Naive B cell (primary cell): ENCODE measurements at regions not wholly inside any gene's neighbourhood (a gene's known extent, or its start where the extent isn't known, plus 50 kb on each side); places are given as distances from the start of the nearest gene placed in this dataset.

ENCODE experiments used
- ATAC-seq, 2 donors: fragments of 150-1000 bp; cut with Tn5 transposase; 2 replicates each; pipeline ENCODE4 v1.10.0; 2021; ENCODE audit warnings: low read depth in 2 of 2, mild to moderate bottlenecking in 2 of 2, moderate library complexity in 2 of 2
- DNase-seq: peaks from one replicate; pipeline ENCODE4 v3.0.0; 2022
- H3K27ac Mint-ChIP-seq, 6 donors: one replicate each; pipeline ENCODE4 v1.8.0; 2020 to 2022; ENCODE audit warnings: mild to moderate bottlenecking in 6 of 6, mixed read lengths in 6 of 6, moderate library complexity in 5 of 6, inconsistent platforms in 2 of 6
- H3K27me3 Mint-ChIP-seq, 3 donors: one replicate each; pipeline ENCODE4 v1.8.0; 2021 to 2022; ENCODE audit warnings: mixed read lengths in 3 of 3, mild to moderate bottlenecking in 1 of 3
- H3K36me3 Mint-ChIP-seq, 2 donors: one replicate each; pipeline ENCODE4 v1.8.0; 2020 to 2022; ENCODE audit warnings: mixed read lengths in 2 of 2, inconsistent platforms in 1 of 2, mild to moderate bottlenecking in 1 of 2
- H3K4me1 Mint-ChIP-seq, 3 donors: one replicate each; pipeline ENCODE4 v1.8.0; 2020 to 2022; ENCODE audit warnings: mixed read lengths in 3 of 3, inconsistent platforms in 1 of 3, mild to moderate bottlenecking in 1 of 3, moderate library complexity in 1 of 3
- H3K4me3 Mint-ChIP-seq, 8 donors: one replicate each; pipeline ENCODE4 v1.8.0; 2020 to 2022; ENCODE audit warnings: mild to moderate bottlenecking in 8 of 8, mixed read lengths in 8 of 8, moderate library complexity in 8 of 8, inconsistent platforms in 2 of 8
- H3K9me3 Mint-ChIP-seq, 7 donors: one replicate each; pipeline ENCODE4 v1.8.0; 2020 to 2022; ENCODE audit warnings: mixed read lengths in 7 of 7, mild to moderate bottlenecking in 5 of 7, inconsistent platforms in 2 of 7, moderate library complexity in 1 of 7

- peaks cover 0 to 5% (median 0%) of the 10 kb centered on the region in 3 donors for H3K27me3 Mint-ChIP-seq
- no peak overlapping the region for H3K27ac Mint-ChIP-seq
- H3K4me3 Mint-ChIP-seq: no peak overlapping the region
- H3K9me3 Mint-ChIP-seq: peaks cover 0 to 12% (median 0%) of the 10 kb centered on the region in 7 donors
- DNase-seq: no peak
- no peaks in the 10 kb centered on the region for H3K36me3 Mint-ChIP-seq
- H3K4me1 Mint-ChIP-seq: no peaks in the 10 kb centered on the region
- ATAC-seq: no peak
Measured at GRCh38 chr10:20984662-20985061, 87.6 kb upstream of the NEBL start.

- Mint-ChIP-seq H3K36me3 (no peaks in the 10 kb centered on the region), H3K4me3 (no peak overlapping the region), H3K27ac (no peak overlapping the region), H3K27me3 (peaks cover 0 to 5% (median 0%) of the 10 kb centered on the region in 3 donors), H3K4me1 (no peaks in the 10 kb centered on the region), H3K9me3 (peaks cover 0 to 12% (median 0%) of the 10 kb centered on the region in 7 donors)
- DNase-seq (no peak), ATAC-seq (no peak)
Measured at GRCh38 chr10:20981419-20981953, 84.4 kb upstream of the NEBL start.

- H3K4me3 Mint-ChIP-seq: no peak overlapping the region
- ATAC-seq (no peak), DNase-seq (no peak)
- H3K27me3 Mint-ChIP-seq: peaks cover 0 to 5% (median under 1%) of the 10 kb centered on the region in 3 donors
- no peaks in the 10 kb centered on the region for H3K36me3 Mint-ChIP-seq
- peaks cover 0 to 12% (median 0%) of the 10 kb centered on the region in 7 donors for H3K9me3 Mint-ChIP-seq
- no peaks in the 10 kb centered on the region for H3K4me1 Mint-ChIP-seq
- H3K27ac Mint-ChIP-seq: no peak overlapping the region
Measured at GRCh38 chr10:20978617-20979016, 81.5 kb upstream of the NEBL start.

GRCh38 chr10:20977300-20977699 is 80.2 kb upstream of the NEBL start:
- no peak for DNase-seq
- H3K36me3 Mint-ChIP-seq: no peaks in the 10 kb centered on the region
- H3K4me3 Mint-ChIP-seq: no peak overlapping the region
- peaks cover 0 to 12% (median 0%) of the 10 kb centered on the region in 7 donors for H3K9me3 Mint-ChIP-seq
- H3K27ac Mint-ChIP-seq: no peak overlapping the region
- no peaks in the 10 kb centered on the region for H3K4me1 Mint-ChIP-seq
- no peak for ATAC-seq
- H3K27me3 Mint-ChIP-seq: peaks cover 0 to 5% (median 5%) of the 10 kb centered on the region in 3 donors

- Mint-ChIP-seq H3K36me3 (no peaks in the 10 kb centered on the region), H3K9me3 (peaks cover 0 to 11% (median 0%) of the 10 kb centered on the region in 7 donors), H3K27me3 (peaks cover 0 to 5% (median 5%) of the 10 kb centered on the region in 3 donors), H3K4me3 (no peak overlapping the region), H3K27ac (no peak overlapping the region), H3K4me1 (peaks cover 0 to under 1% (median 0%) of the 10 kb centered on the region in 3 donors)
- DNase-seq (no peak), ATAC-seq (no peak)
Measured at GRCh38 chr10:20976891-20977290, 79.8 kb upstream of the NEBL start.

- ATAC-seq (no peak), DNase-seq (no peak)
- peaks cover 0 to 6% (median 0%) of the 10 kb centered on the region in 7 donors for H3K9me3 Mint-ChIP-seq
- no peak overlapping the region for H3K4me3 Mint-ChIP-seq
- H3K27ac Mint-ChIP-seq: no peak overlapping the region
- H3K27me3 Mint-ChIP-seq: peaks cover 0 to 5% (median 5%) of the 10 kb centered on the region in 3 donors
- H3K4me1 Mint-ChIP-seq: peaks cover 0 to 5% (median 0%) of the 10 kb centered on the region in 3 donors
- no peaks in the 10 kb centered on the region for H3K36me3 Mint-ChIP-seq
Measured at GRCh38 chr10:20976390-20976789, 79.3 kb upstream of the NEBL start.

GRCh38 chr10:20975236-20975635 is 78.1 kb upstream of the NEBL start:
- no peak for ATAC-seq

GRCh38 chr10:20972925-20973324 is 75.8 kb upstream of the NEBL start:
- Mint-ChIP-seq H3K36me3 (no peaks in the 10 kb centered on the region), H3K27ac (no peak overlapping the region), H3K4me3 (no peak overlapping the region), H3K27me3 (peaks cover 0 to 5% (median 0%) of the 10 kb centered on the region in 3 donors), H3K9me3 (peaks cover 0 to 3% (median 0%) of the 10 kb centered on the region in 7 donors), H3K4me1 (peaks cover 0 to 13% (median 0%) of the 10 kb centered on the region in 3 donors)
- ATAC-seq (no peak), DNase-seq (no peak)

More at GRCh38 chr10:20975236-20975635, 78.1 kb upstream of the NEBL start:
- Mint-ChIP-seq H3K36me3 (no peaks in the 10 kb centered on the region), H3K27me3 (peaks cover 0 to 5% (median 0%) of the 10 kb centered on the region in 3 donors), H3K27ac (no peak overlapping the region), H3K4me1 (peaks cover 0 to 12% (median 0%) of the 10 kb centered on the region in 3 donors), H3K4me3 (no peak overlapping the region), H3K9me3 (peaks cover 0 to 2% (median 0%) of the 10 kb centered on the region in 7 donors)
- DNase-seq: no peak

- H3K27me3 Mint-ChIP-seq: peaks cover 0 to 5% (median 0%) of the 10 kb centered on the region in 3 donors
- peak overlapping the region in 1 of 8 donors; percentile 15 for H3K4me3 Mint-ChIP-seq
- no peak for DNase-seq
- no peak for ATAC-seq
- peaks cover 0 to 3% (median 0%) of the 10 kb centered on the region in 7 donors for H3K9me3 Mint-ChIP-seq
- H3K36me3 Mint-ChIP-seq: no peaks in the 10 kb centered on the region
- no peak overlapping the region for H3K27ac Mint-ChIP-seq
- H3K4me1 Mint-ChIP-seq: peaks cover 0 to 13% (median 0%) of the 10 kb centered on the region in 3 donors
Measured at GRCh38 chr10:20971901-20972300, 74.8 kb upstream of the NEBL start.

GRCh38 chr10:20970708-20971107 is 73.6 kb upstream of the NEBL start:
- Mint-ChIP-seq H3K27me3 (peaks cover 0 to 9% (median 0%) of the 10 kb centered on the region in 3 donors), H3K9me3 (peaks cover 0 to 3% (median 0%) of the 10 kb centered on the region in 7 donors), H3K27ac (no peak overlapping the region), H3K36me3 (no peaks in the 10 kb centered on the region), H3K4me1 (peaks cover 0 to 13% (median 0%) of the 10 kb centered on the region in 3 donors), H3K4me3 (peak overlapping the region in 3 of 8 donors; percentile 24 to 65 (median 34))
- no peak for DNase-seq
- peak; percentile 28 to 56 for ATAC-seq

- Mint-ChIP-seq H3K4me1 (peaks cover 0 to 13% (median 0%) of the 10 kb centered on the region in 3 donors), H3K36me3 (no peaks in the 10 kb centered on the region), H3K9me3 (peaks cover 0 to 4% (median 0%) of the 10 kb centered on the region in 7 donors), H3K4me3 (no peak overlapping the region), H3K27ac (no peak overlapping the region), H3K27me3 (peaks cover 0 to 9% (median 5%) of the 10 kb centered on the region in 3 donors)
- DNase-seq: no peak
- ATAC-seq: no peak
Measured at GRCh38 chr10:20970044-20970443, 72.9 kb upstream of the NEBL start.

- H3K9me3 Mint-ChIP-seq: peaks cover 0 to 8% (median 3%) of the 10 kb centered on the region in 7 donors
- DNase-seq (no peak), ATAC-seq (no peak)
- H3K27ac Mint-ChIP-seq: peak overlapping the region in 2 of 6 donors; percentile 0 to 33
- H3K27me3 Mint-ChIP-seq: peaks cover 0 to 6% (median 4%) of the 10 kb centered on the region in 3 donors
- H3K36me3 Mint-ChIP-seq: no peaks in the 10 kb centered on the region
- peaks cover 0 to 8% (median 0%) of the 10 kb centered on the region in 3 donors for H3K4me1 Mint-ChIP-seq
- no peak overlapping the region for H3K4me3 Mint-ChIP-seq
Measured at GRCh38 chr10:20966426-20966825, 69.3 kb upstream of the NEBL start.

- Mint-ChIP-seq H3K27ac (no peak overlapping the region), H3K27me3 (peaks cover 0 to 6% (median 4%) of the 10 kb centered on the region in 3 donors), H3K36me3 (no peaks in the 10 kb centered on the region), H3K9me3 (peaks cover 0 to 8% (median 2%) of the 10 kb centered on the region in 7 donors), H3K4me1 (no peaks in the 10 kb centered on the region), H3K4me3 (no peak overlapping the region)
- ATAC-seq (no peak), DNase-seq (no peak)
Measured at GRCh38 chr10:20963721-20964595, 66.8 kb upstream of the NEBL start.
